Neuronal stem cell (in vitro differentiated cells): ENCODE measurements at regions not wholly inside any gene's neighbourhood (a gene's known extent, or its start where the extent isn't known, plus 50 kb on each side); places are given as distances from the start of the nearest gene placed in this dataset.
"Not testable (repeated sequence)": the region's sequence is repeated elsewhere in the genome, so short reads cannot be mapped to it uniquely, and the experiment has no call there.

ENCODE experiments used
- DNase-seq: peaks from one replicate; pipeline ENCODE4 v3.0.0-alpha.2; 2013; ENCODE audit warnings: low spot score
- H2AFZ ChIP-seq: one replicate; pipeline ENCODE4 v1.6.1; 2013; ENCODE audit warnings: mild to moderate bottlenecking, low read length, inconsistent platforms
- H2AK5ac ChIP-seq: 2 replicates; pipeline ENCODE4 v1.6.1; 2013; ENCODE audit warnings: low read depth, mild to moderate bottlenecking, inconsistent platforms, low read length, moderate library complexity, mixed read lengths
- H2BK120ac ChIP-seq: 2 replicates; pipeline ENCODE4 v1.6.1; 2013; ENCODE audit warnings: low read depth, mild to moderate bottlenecking, inconsistent platforms, low read length, moderate library complexity, mixed read lengths
- H2BK12ac ChIP-seq: one replicate; pipeline ENCODE4 v1.6.1; 2013; ENCODE audit warnings: low read length, inconsistent platforms
- H2BK15ac ChIP-seq: 2 replicates; pipeline ENCODE4 v1.6.1; 2013; ENCODE audit warnings: mild to moderate bottlenecking, low read length, inconsistent platforms, mixed read lengths
- H2BK5ac ChIP-seq: one replicate; pipeline ENCODE4 v1.6.1; 2013; ENCODE audit warnings: inconsistent platforms, mild to moderate bottlenecking, low read length, moderate library complexity
- H3K14ac ChIP-seq: one replicate; pipeline ENCODE4 v1.6.1; 2013; ENCODE audit warnings: low read length, inconsistent platforms
- H3K18ac ChIP-seq: 2 replicates; pipeline ENCODE4 v1.6.1; 2013; ENCODE audit warnings: low read length, inconsistent platforms
- H3K23ac ChIP-seq: 2 replicates; pipeline ENCODE4 v1.6.1; 2013; ENCODE audit warnings: low read depth, mild to moderate bottlenecking, mixed read lengths, low read length, inconsistent platforms; ENCODE audit not compliant: poor library complexity
- H3K27ac ChIP-seq: replicated peaks from 3 replicates; pipeline ENCODE4 v1.5.1; 2013; ENCODE audit warnings: low read length, inconsistent platforms
- H3K27me3 ChIP-seq, 3 experiments: 2 replicates each; pipeline ENCODE4 v1.6.1; 2013; ENCODE audit warnings: low read length in 3 of 3, mild to moderate bottlenecking in 2 of 3, inconsistent platforms in 1 of 3, low read depth in 1 of 3, mixed read lengths in 1 of 3, moderate library complexity in 1 of 3; ENCODE audit not compliant: control insufficient read depth in 3 of 3, insufficient read depth in 3 of 3
- H3K36me3 ChIP-seq, 2 donors: replicated peaks in 1 of 2; 2 replicates each; pipeline ENCODE4 v1.6.1; 2013; ENCODE audit warnings: low read length in 2 of 2; ENCODE audit not compliant: control insufficient read depth in 2 of 2, insufficient read depth in 2 of 2
- H3K4ac ChIP-seq: 2 replicates; pipeline ENCODE4 v1.6.1; 2013; ENCODE audit warnings: inconsistent platforms, mild to moderate bottlenecking, low read length, moderate library complexity
- H3K4me1 ChIP-seq, 2 donors: 1 replicate in 1 of 2; 2 replicates in 1 of 2; pipeline ENCODE4 v1.6.1; 2013; ENCODE audit warnings: low read length in 2 of 2, low read depth in 1 of 2; ENCODE audit not compliant: control insufficient read depth in 2 of 2, insufficient read depth in 1 of 2
- H3K4me2 ChIP-seq: one replicate; pipeline ENCODE4 v1.6.1; 2013; ENCODE audit warnings: mild to moderate bottlenecking, low read length, inconsistent platforms; ENCODE audit not compliant: insufficient read depth, poor library complexity, severe bottlenecking
- H3K4me3 ChIP-seq, 2 donors: 2 replicates each; pipeline ENCODE4 v1.5.1; 2013; ENCODE audit warnings: low read length in 2 of 2, mild to moderate bottlenecking in 2 of 2, inconsistent platforms in 1 of 2, moderate library complexity in 1 of 2
- H3K79me1 ChIP-seq: one replicate; pipeline ENCODE4 v1.6.1; 2013; ENCODE audit warnings: low read depth, mild to moderate bottlenecking, inconsistent platforms, low read length, moderate library complexity
- H3K9ac ChIP-seq: one replicate; pipeline ENCODE4 v1.6.1; 2013; ENCODE audit warnings: mild to moderate bottlenecking, low read depth, low read length, inconsistent platforms; ENCODE audit not compliant: poor library complexity
- H3K9me3 ChIP-seq, 2 donors: replicated peaks in 1 of 2; 2 replicates each; pipeline versions ENCODE3 to v1.6.1; 2013; ENCODE audit warnings: low read length in 2 of 2, mild to moderate bottlenecking in 2 of 2, inconsistent platforms in 1 of 2, low read depth in 1 of 2, mixed read lengths in 1 of 2, moderate library complexity in 1 of 2; ENCODE audit not compliant: control insufficient read depth in 2 of 2, insufficient read depth in 1 of 2
- H4K8ac ChIP-seq: one replicate; pipeline ENCODE4 v1.6.1; 2013; ENCODE audit warnings: low read depth, mild to moderate bottlenecking, inconsistent platforms, low read length, moderate library complexity
- H4K91ac ChIP-seq: one replicate; pipeline ENCODE4 v1.6.1; 2013; ENCODE audit warnings: low read length, low read depth, mild to moderate bottlenecking, inconsistent platforms; ENCODE audit not compliant: poor library complexity
- WGBS, 2 donors: extraction: QIAGEN DNeasy Blood & Tissue Kit; methylation state at CpG; one replicate each; pipeline ENCODE4 v1.1.7; 2013; ENCODE audit warnings: missing lambda C conversion rate in 2 of 2, mixed read lengths in 1 of 2; ENCODE audit not compliant: insufficient read length in 2 of 2, insufficient replicate concordance in 1 of 2; ENCODE audit errors: extremely low coverage in 2 of 2; 5-methylcytosine and 5-hydroxymethylcytosine counted together

- no peak for DNase-seq
- Histone ChIP-seq H3K4me2 (no peak overlapping the region), H2BK12ac (no peak overlapping the region), H2BK5ac (no peak overlapping the region), H3K4me3 (no peak overlapping the region), H2BK120ac (no peak overlapping the region), H2BK15ac (no peak overlapping the region), H3K79me1 (no peaks in the 10 kb centered on the region), H3K36me3 (no peaks in the 10 kb centered on the region), H2AFZ (no peak overlapping the region), H3K14ac (no peak overlapping the region), H3K4ac (no peak overlapping the region), H2AK5ac (no peak overlapping the region), H4K8ac (no peak overlapping the region), H3K4me1 (peaks cover 0 to 1% of the 10 kb centered on the region in 2 donors), H4K91ac (no peak overlapping the region), H3K9ac (no peak overlapping the region), H3K18ac (no peak overlapping the region), H3K27me3 (no peaks in the 10 kb centered on the region), H3K27ac (no peak overlapping the region), H3K23ac (no peak overlapping the region), H3K9me3 (peaks cover 0 to under 1% of the 10 kb centered on the region in 2 donors)
- WGBS, 2 donors, result no CpG with 5 or more reads among the region's 6 CpGs
Observed at GRCh38 chr3:4197670-4198069, 105.5 kb upstream of the SETMAR start.

- Histone ChIP-seq H3K23ac (no peak overlapping the region), H4K91ac (no peak overlapping the region), H2AFZ (no peak overlapping the region), H3K14ac (no peak overlapping the region), H2BK120ac (no peak overlapping the region), H3K4ac (no peak overlapping the region), H3K9ac (no peak overlapping the region), H3K36me3 (no peaks in the 10 kb centered on the region), H3K27me3 (no peaks in the 10 kb centered on the region), H3K18ac (no peak overlapping the region), H2BK15ac (no peak overlapping the region), H3K4me2 (no peak overlapping the region), H3K27ac (no peak overlapping the region), H3K4me3 (no peak overlapping the region), H2AK5ac (no peak overlapping the region), H4K8ac (no peak overlapping the region), H2BK12ac (no peak overlapping the region), H3K79me1 (no peaks in the 10 kb centered on the region), H3K9me3 (no peaks in the 10 kb centered on the region), H3K4me1 (peaks cover 0 to 1% of the 10 kb centered on the region in 2 donors), H2BK5ac (no peak overlapping the region)
- no peak for DNase-seq
- no CpG with 5 or more reads among the region's 3 CpGs for WGBS, 2 donors
Observed at GRCh38 chr3:4198491-4198890, 104.7 kb upstream of the SETMAR start.

DNA sequence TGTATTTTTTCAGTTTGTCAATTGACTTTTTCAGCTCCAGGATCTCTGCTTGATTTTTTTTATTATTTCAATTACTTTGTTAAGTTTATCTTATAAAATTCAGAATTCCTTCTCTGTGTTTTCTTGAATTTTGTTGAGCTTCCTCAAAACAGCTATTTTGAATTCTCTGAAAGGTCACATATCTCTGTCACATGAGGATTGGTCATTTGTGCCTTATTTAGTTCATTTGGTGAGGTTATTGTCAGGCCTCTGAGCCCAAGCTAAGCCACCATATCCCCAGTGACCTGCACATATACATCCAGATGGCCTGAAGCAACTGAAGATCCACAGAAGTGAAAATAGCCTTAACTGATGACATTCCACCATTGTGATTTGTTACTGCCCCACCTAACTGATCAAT lies 98.4 kb upstream of the SETMAR start:
- H2BK120ac ChIP-seq, H3K36me3 ChIP-seq, DNase-seq, H3K4me1 ChIP-seq, H4K8ac ChIP-seq, H3K18ac ChIP-seq, H4K91ac ChIP-seq, H3K9ac ChIP-seq, H3K4me3 ChIP-seq, H2BK12ac ChIP-seq, H2AK5ac ChIP-seq, H2BK5ac ChIP-seq, H3K27ac ChIP-seq, H3K9me3 ChIP-seq, H3K79me1 ChIP-seq, H3K23ac ChIP-seq, H3K14ac ChIP-seq, H3K4ac ChIP-seq, H2BK15ac ChIP-seq, H3K27me3 ChIP-seq, H2AFZ ChIP-seq, H3K4me2 ChIP-seq: not testable (repeated sequence)

GRCh38 chr3:4207672-4208071 lies 95.5 kb upstream of the SETMAR start:
- Histone ChIP-seq H3K18ac (no peak overlapping the region), H3K23ac (no peak overlapping the region), H4K91ac (no peak overlapping the region), H3K9me3 (no peaks in the 10 kb centered on the region), H3K4me1 (no peaks in the 10 kb centered on the region), H2BK120ac (no peak overlapping the region), H2BK12ac (no peak overlapping the region), H2BK15ac (no peak overlapping the region), H4K8ac (no peak overlapping the region), H3K27ac (no peak overlapping the region), H2AK5ac (no peak overlapping the region), H2BK5ac (no peak overlapping the region), H3K4me2 (no peak overlapping the region), H3K4ac (no peak overlapping the region), H3K14ac (no peak overlapping the region), H3K79me1 (no peaks in the 10 kb centered on the region), H3K36me3 (no peaks in the 10 kb centered on the region), H2AFZ (no peak overlapping the region), H3K4me3 (no peak overlapping the region), H3K9ac (no peak overlapping the region), H3K27me3 (no peaks in the 10 kb centered on the region)
- no CpG with 5 or more reads among the region's 3 CpGs for WGBS, 2 donors
- DNase-seq, result no peak
